Bronchial epithelial cell (primary cell): ENCODE measurements at regions not wholly inside any gene's neighbourhood (a gene's known extent, or its start where the extent isn't known, plus 50 kb on each side); places are given as distances from the start of the nearest gene placed in this dataset.

Source experiments
- DNase-seq: peaks from one replicate; pipeline ENCODE4 v3.0.0-alpha.2; 2010; ENCODE audit warnings: low read depth
- FAIRE-seq: peaks from 2 replicates; lab custom pipeline; 2011; peaks lifted over from hg19 to GRCh38; lab: Jason Lieb, UNC
- H3K27me3 ChIP-seq: 2 replicates; pipeline ENCODE4 v1.5.1; 2011; ENCODE audit warnings: low read length; ENCODE audit not compliant: control insufficient read depth, insufficient read depth
- H3K36me3 ChIP-seq: 2 replicates; pipeline ENCODE4 v1.5.1; 2011; ENCODE audit warnings: low read length; ENCODE audit not compliant: control insufficient read depth, insufficient read depth
- H3K4me3 ChIP-seq: 2 replicates; pipeline ENCODE4 v1.5.1; 2011; ENCODE audit warnings: mild to moderate bottlenecking, low read depth, low read length, control low read depth
- CTCF ChIP-seq: IDR thresholded peaks from 2 replicates; pipeline ENCODE4 v1.5.1; 2011; ENCODE audit warnings: mild to moderate bottlenecking, moderate library complexity, low read length, control low read depth, inconsistent platforms; ENCODE audit not compliant: insufficient read depth, severe bottlenecking

DNA sequence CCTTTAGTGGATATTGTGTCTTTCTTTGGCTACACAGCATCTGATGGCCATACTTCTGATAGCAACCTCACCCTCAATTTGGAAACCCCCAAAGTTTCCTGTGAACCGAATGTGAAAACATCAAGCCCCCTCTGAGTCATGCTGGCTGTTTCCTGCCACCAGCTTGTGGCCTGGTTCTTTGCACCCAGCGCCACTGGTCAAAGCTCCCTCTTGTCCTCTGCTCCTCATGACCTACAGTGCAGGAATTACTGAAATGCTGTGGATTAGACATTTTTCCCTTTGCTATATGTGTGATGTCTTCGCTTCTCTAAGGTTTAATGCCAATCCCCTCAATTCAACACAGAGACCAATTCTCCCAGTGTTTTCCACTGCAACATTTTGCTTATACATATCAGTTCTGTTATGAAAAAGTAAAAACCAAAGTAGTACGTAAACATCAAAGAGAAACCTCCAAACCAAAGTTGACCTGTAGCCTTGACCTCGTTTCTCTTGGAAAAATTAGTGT is 224.0 kb upstream of the TENM3 start:
- H3K36me3 ChIP-seq: no peaks in the 10 kb centered on the region
- no peak for FAIRE-seq
- no peaks in the 10 kb centered on the region for H3K27me3 ChIP-seq
- H3K4me3 ChIP-seq: no peak overlapping the region
- DNase-seq: no peak
- no peak for TF ChIP-seq CTCF

DNA sequence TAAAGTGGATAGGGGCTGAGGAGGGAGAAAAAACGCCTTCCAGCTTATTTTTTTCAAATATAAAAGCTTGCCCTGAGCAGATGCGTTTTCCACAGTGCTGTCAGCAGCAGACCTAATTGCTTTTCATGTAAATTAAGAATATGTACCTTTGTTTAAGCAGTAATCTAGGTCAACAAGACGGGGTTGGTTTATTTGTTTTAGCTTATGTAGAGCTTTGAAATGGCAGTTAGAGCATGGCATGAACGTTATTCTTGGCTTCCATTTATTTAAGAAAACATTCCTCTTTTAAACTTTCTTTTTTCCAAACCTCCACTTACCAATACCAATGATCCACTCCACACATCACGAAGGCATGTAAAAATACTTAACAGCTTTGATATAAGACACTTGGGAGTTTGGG is 220.3 kb upstream of the TENM3 start:
- DNase-seq (no peak), FAIRE-seq (no peak)
- no peak overlapping the region for H3K4me3 ChIP-seq
- no peaks in the 10 kb centered on the region for H3K36me3 ChIP-seq
- TF ChIP-seq CTCF: no peak
- no peaks in the 10 kb centered on the region for H3K27me3 ChIP-seq

- DNase-seq: no peak
- Histone ChIP-seq H3K36me3 (no peaks in the 10 kb centered on the region), H3K27me3 (no peaks in the 10 kb centered on the region), H3K4me3 (no peak overlapping the region)
- FAIRE-seq: no peak
- TF ChIP-seq CTCF: no peak
Measured at GRCh38 chr4:182023469-182023868, 219.7 kb upstream of the TENM3 start.

- no peak for TF ChIP-seq CTCF
- Histone ChIP-seq H3K36me3 (no peaks in the 10 kb centered on the region), H3K4me3 (no peak overlapping the region), H3K27me3 (no peaks in the 10 kb centered on the region)
- DNase-seq (no peak), FAIRE-seq (no peak)
Measured at GRCh38 chr4:182042945-182043344, 200.3 kb upstream of the TENM3 start.

- FAIRE-seq: no peak
- H3K27me3 ChIP-seq: no peaks in the 10 kb centered on the region
- TF ChIP-seq CTCF: no peak
- H3K36me3 ChIP-seq: no peaks in the 10 kb centered on the region
- no peak overlapping the region for H3K4me3 ChIP-seq
- no peak for DNase-seq
Measured at GRCh38 chr4:182048871-182049270, 194.3 kb upstream of the TENM3 start.

GRCh38 chr4:182056866-182057265 is 186.3 kb upstream of the TENM3 start:
- Histone ChIP-seq H3K36me3 (no peaks in the 10 kb centered on the region), H3K27me3 (no peaks in the 10 kb centered on the region), H3K4me3 (no peak overlapping the region)
- TF ChIP-seq CTCF: no peak
- no peak for FAIRE-seq
- DNase-seq: no peak
